HepG2 (cell line): ENCODE measurements at regions not wholly inside any gene's neighbourhood (a gene's known extent, or its start where the extent isn't known, plus 50 kb on each side); places are given as distances from the start of the nearest gene placed in this dataset.

ENCODE experiments used
- ATAC-seq: fragments of 200-7000 bp; cut with Tn5 transposase; 3 replicates; pipeline ENCODE4 v1.9.1; 2020; ENCODE audit warnings: mild to moderate bottlenecking, moderate library complexity
- BruUV-seq: library from RNA; stranded (reverse); fragments of 400-500 nt; replicated peaks from 2 replicates; lab custom pipeline; 2021; lab: Mats Ljungman, UMichigan
- CTCF ChIA-PET: fragments of 300-600 bp; formaldehyde crosslinking; extraction: SDS; loops from one replicate; lab custom pipeline; 2021; ENCODE audit warnings: low total read pairs, inconsistent platforms, low intra/inter-chr PET ratio; lab: Yijun Ruan, JAX
- POLR2A ChIA-PET: fragments of 350-600 bp; sonication (Branson Sonifier 250); formaldehyde crosslinking; loops from one replicate; lab custom pipeline; 2020; ENCODE audit warnings: antibody characterized with exemption, inconsistent platforms; lab: Yijun Ruan, JAX
- DNase-seq: peaks from one replicate; pipeline ENCODE4 v3.0.0-alpha.2; 2015; ENCODE audit warnings: low spot score
- FAIRE-seq: peaks from 3 replicates; lab custom pipeline; 2011; peaks lifted over from hg19 to GRCh38; lab: Jason Lieb, UNC
- H2AFZ ChIP-seq: one replicate; pipeline ENCODE4 v1.6.1; 2011; ENCODE audit warnings: low read length, inconsistent platforms
- H3K27ac ChIP-seq: fragments of 300-600 bp; 3 replicates; pipeline ENCODE4 v1.8.0; 2011; ENCODE audit warnings: mixed run types, mild to moderate bottlenecking, mixed read lengths, low read length, inconsistent platforms; ENCODE audit not compliant: insufficient read depth; ENCODE audit errors: extremely low read length
- H3K27me3 ChIP-seq, 2 experiments: fragments of 200-600 bp in 1 of 2; 2 replicates in 1 of 2; 3 replicates in 1 of 2; pipeline versions ENCODE4 v1.6.0 to v1.8.0; 2011; ENCODE audit warnings: low read length in 2 of 2, mild to moderate bottlenecking in 2 of 2, moderate library complexity in 2 of 2, inconsistent platforms in 1 of 2; ENCODE audit not compliant: insufficient read depth in 2 of 2, control insufficient read depth in 1 of 2
- H3K36me3 ChIP-seq, 2 experiments: fragments of 200-600 bp in 1 of 2; replicated peaks in 1 of 2; 2 replicates in 1 of 2; 3 replicates in 1 of 2; pipeline versions ENCODE4 v1.5.1 to v1.8.0; 2011; ENCODE audit warnings: low read length in 2 of 2, inconsistent platforms in 1 of 2; ENCODE audit not compliant: insufficient read depth in 2 of 2, control insufficient read depth in 1 of 2
- H3K4me1 ChIP-seq: 2 replicates; pipeline ENCODE4 v1.5.1; 2012; ENCODE audit warnings: low read length, inconsistent platforms; ENCODE audit not compliant: insufficient read depth
- H3K4me2 ChIP-seq: 2 replicates; pipeline ENCODE4 v1.6.0; 2011; ENCODE audit warnings: low read depth, low read length, inconsistent platforms
- H3K4me3 ChIP-seq, 3 experiments: fragments of 200-600 bp in 1 of 3; sonication (generic), shearing (Covaris generic) in 1 of 3; replicated peaks in 1 of 3; 2 replicates each; pipeline ENCODE4 v1.5.1; 2011 to 2016; ENCODE audit warnings: low read length in 3 of 3, inconsistent platforms in 2 of 3, low read depth in 2 of 3, mild to moderate bottlenecking in 2 of 3, control low read depth in 1 of 3, mixed read lengths in 1 of 3; ENCODE audit not compliant: insufficient read depth in 1 of 3
- H3K79me2 ChIP-seq: one replicate; pipeline ENCODE4 v1.6.1; 2011; ENCODE audit warnings: low read length, inconsistent platforms; ENCODE audit not compliant: insufficient read depth
- H3K9ac ChIP-seq: 2 replicates; pipeline ENCODE4 v1.6.0; 2011; ENCODE audit warnings: mild to moderate bottlenecking, low read depth, low read length, inconsistent platforms; ENCODE audit not compliant: insufficient read depth
- H3K9me3 ChIP-seq: 2 replicates; pipeline ENCODE4 v1.5.1; 2012; ENCODE audit warnings: mild to moderate bottlenecking, low read length
- H4K20me1 ChIP-seq: 2 replicates; pipeline ENCODE4 v1.6.0; 2011; ENCODE audit warnings: inconsistent platforms, mild to moderate bottlenecking, low read length, moderate library complexity; ENCODE audit not compliant: insufficient read depth
- DMTF1 ChIP-seq: sonication (generic); formaldehyde crosslinking; IDR thresholded peaks from 2 replicates; pipeline ENCODE4 v1.4.0; 2020; ENCODE audit warnings: mild to moderate bottlenecking, missing genetic modification reagents
- KLF16 ChIP-seq, 2 experiments: sonication (generic) in 1 of 2; formaldehyde crosslinking in 1 of 2; IDR thresholded peaks; 2 replicates each; pipeline versions ENCODE4 v1.6.1 to v1.8.0; 2016 to 2023; ENCODE audit warnings: missing genetic modification reagents in 2 of 2, missing compliant biosample characterization in 1 of 2
- MYPOP ChIP-seq: sonication (generic); formaldehyde crosslinking; IDR thresholded peaks from 2 replicates; pipeline ENCODE4 v1.8.1; 2023; ENCODE audit warnings: mild to moderate bottlenecking, moderate library complexity, missing genetic modification reagents
- WGBS: methylation state at CpG from one replicate; pipeline ENCODE4 v1.1.6; 2017; ENCODE audit warnings: low lambda C conversion rate; 5-methylcytosine and 5-hydroxymethylcytosine counted together
- in situ Hi-C: cut with HindIII; loops from 2 replicates; pipeline ENCODE4 v1.10.0; 2017; ENCODE audit warnings: low pct_unique_long_range_greater_than_20kb; ENCODE audit not compliant: extremely low pct_ligation_motif_present
- intact Hi-C: fragments of 100-400 bp; cut with micrococcal nuclease; formaldehyde crosslinking; loops from one replicate; pipeline ENCODE4 v1.10.0; 2022; ENCODE audit not compliant: unreplicated experiment
- TF ChIP-seq, protein P1 (sequence below): sonication (generic); formaldehyde crosslinking; conservative IDR thresholded peaks from 2 replicates; pipeline ENCODE4 v1.4.0; 2020; ENCODE audit warnings: mild to moderate bottlenecking, missing genetic modification reagents, moderate library complexity

GRCh38 chr6:11920566-11920965, 91.5 kb upstream of the HIVEP1 start:
- ATAC-seq: no peak
- no peak for DNase-seq
- ChIA-PET POLR2A (no interaction called here), CTCF (no interaction called here)
- intact Hi-C loops (no loop called here), in situ Hi-C loops (no loop called here)
- no peak overlapping the region for H3K9ac ChIP-seq
- no peak overlapping the region for H2AFZ ChIP-seq
- no peak overlapping the region for H3K4me2 ChIP-seq
- no peaks in the 10 kb centered on the region for H3K4me1 ChIP-seq
- BruUV-seq: no TSS peak
- H3K9me3 ChIP-seq: no peaks in the 10 kb centered on the region
- H3K36me3 ChIP-seq: no peaks in the 10 kb centered on the region
- no peak overlapping the region for H3K27ac ChIP-seq
- FAIRE-seq: no peak
- no peaks in the 10 kb centered on the region; a peak in 1 of 5 replicates for H3K27me3 ChIP-seq
- TF ChIP-seq, protein P1, sequence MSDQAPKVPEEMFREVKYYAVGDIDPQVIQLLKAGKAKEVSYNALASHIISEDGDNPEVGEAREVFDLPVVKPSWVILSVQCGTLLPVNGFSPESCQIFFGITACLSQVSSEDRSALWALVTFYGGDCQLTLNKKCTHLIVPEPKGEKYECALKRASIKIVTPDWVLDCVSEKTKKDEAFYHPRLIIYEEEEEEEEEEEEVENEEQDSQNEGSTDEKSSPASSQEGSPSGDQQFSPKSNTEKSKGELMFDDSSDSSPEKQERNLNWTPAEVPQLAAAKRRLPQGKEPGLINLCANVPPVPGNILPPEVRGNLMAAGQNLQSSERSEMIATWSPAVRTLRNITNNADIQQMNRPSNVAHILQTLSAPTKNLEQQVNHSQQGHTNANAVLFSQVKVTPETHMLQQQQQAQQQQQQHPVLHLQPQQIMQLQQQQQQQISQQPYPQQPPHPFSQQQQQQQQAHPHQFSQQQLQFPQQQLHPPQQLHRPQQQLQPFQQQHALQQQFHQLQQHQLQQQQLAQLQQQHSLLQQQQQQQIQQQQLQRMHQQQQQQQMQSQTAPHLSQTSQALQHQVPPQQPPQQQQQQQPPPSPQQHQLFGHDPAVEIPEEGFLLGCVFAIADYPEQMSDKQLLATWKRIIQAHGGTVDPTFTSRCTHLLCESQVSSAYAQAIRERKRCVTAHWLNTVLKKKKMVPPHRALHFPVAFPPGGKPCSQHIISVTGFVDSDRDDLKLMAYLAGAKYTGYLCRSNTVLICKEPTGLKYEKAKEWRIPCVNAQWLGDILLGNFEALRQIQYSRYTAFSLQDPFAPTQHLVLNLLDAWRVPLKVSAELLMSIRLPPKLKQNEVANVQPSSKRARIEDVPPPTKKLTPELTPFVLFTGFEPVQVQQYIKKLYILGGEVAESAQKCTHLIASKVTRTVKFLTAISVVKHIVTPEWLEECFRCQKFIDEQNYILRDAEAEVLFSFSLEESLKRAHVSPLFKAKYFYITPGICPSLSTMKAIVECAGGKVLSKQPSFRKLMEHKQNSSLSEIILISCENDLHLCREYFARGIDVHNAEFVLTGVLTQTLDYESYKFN: no peak
- TF ChIP-seq DMTF1 (CRISPR knock-in tag) (no peak), MYPOP (CRISPR knock-in tag) (no peak), KLF16 (CRISPR knock-in tag; IDR thresholded peaks at IDR 0.05) (no peak)
- H3K79me2 ChIP-seq: no peaks in the 10 kb centered on the region
- WGBS: 1% methylated on average over 3 of the region's 3 CpGs
- H4K20me1 ChIP-seq: no peaks in the 10 kb centered on the region
- no peak overlapping the region for H3K4me3 ChIP-seq
